ENCODE measurements at regions not wholly inside any gene's neighbourhood (a gene's known extent, or its start where the extent isn't known, plus 50 kb on each side); places are given as distances from the start of the nearest gene placed in this dataset.
"Not testable (repeated sequence)": the region's sequence is repeated elsewhere in the genome, so short reads cannot be mapped to it uniquely, and the experiment has no call there.

GRCh38 chr7:4319280-4319679, 362.8 kb upstream of the FOXK1 start:
- DNase-seq (ENCODE audit: low read depth), result no peak

DNA sequence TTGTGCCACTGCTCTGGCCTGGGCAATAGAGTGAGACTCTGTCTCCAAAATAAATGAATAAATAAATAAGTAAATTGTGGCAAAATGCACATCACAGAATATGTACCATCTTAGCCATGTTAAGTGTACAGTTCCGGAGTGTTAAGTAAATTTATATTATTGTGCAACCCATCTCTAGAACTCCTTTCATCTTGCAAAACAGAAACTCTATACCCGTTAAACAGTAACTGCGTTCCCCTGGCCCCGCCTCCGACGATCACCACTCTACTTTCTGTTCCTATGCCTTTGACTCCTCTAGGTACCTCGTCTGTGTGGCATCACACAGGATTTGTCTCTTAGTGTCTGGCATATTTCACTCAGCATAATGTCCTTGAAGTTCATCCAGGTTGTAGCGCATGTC, 356.4 kb upstream of the FOXK1 start:
- no peak for DNase-seq (ENCODE audit: low read depth)

DNA sequence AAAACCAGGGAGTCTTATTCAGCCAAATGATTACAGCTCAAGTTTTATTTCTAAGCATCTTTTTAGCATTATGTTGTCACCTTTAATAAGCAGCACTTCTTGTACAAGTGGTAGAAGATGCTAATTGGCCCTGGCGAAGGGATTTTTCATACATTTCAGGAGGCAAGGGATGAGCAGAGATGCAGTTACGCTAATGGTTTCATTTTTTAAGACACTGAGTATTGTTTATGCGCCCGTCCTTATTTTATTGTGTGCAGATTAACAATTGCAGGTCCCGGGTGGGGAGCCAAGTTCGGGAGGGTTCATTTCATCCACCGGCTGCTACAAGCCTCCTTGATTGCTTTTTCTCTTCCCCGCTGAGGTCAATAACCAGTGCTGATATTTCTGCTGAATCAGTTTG, 350.4 kb upstream of the FOXK1 start:
- DNase-seq (ENCODE audit: low read depth), result no peak

DNA sequence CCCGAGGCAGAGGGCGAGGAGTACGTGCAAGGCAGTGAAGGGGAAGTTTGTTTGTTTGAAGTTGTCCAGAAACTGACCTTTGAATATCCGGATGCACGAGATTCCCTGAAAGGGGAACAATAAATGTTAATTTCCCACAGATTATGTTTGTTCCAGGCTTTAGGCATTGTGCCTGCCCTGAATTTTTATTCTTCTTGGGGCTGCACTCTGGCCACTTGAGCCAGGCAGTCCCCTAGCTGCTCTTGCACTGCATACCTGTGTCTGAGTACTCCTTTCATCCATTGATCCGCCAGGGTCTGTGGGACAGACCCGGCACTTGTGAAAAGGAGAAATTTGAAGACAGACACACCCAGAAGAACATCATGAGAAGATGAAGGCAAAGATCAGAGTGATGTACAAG, 343.5 kb upstream of the FOXK1 start:
- no peak for DNase-seq (ENCODE audit: low read depth)

DNA sequence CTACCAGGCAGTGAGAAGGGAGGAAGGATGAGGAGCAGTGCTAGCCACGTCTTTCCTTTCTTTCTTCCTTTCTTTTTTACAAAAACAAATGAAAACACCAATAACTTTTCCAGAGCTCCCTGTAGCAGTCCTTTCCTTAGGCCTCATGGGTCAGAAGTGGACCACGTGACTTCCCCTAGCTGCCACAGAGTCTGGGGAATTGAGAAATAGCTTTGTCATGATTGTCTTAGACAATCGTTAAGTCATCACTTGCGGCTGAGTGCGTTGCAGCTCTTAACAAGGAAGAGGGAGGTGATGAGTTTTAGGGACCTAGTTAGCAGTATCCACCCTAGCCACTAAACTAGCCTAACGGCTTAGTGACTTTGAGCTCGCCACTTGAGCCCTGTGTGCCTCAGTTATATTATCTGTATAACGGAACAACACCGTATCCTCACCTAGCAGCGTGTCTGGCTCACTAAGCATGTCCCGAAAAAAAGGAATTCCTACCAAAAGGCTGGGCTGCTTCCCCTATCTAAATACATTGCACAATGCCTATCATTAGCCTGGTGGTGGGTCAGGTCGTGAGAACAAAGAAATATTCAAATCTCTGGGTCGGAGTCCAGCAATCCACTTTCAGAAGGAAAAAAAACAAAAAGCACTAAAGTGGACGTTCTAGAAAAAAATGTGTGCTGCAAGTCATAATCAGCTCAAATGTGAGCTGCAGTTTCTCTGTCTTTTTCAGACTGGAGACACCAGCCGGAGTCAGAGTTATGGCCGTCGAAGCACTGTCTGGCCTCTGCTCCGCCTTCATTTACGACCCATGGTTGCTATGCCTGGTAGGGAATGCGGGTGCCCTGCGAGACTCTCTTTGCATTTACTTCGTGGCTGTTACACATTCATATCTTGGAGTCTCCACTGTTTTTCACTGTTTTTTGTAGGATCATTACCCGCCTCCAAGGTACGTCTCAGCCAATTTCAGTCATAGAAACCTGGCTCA, 338.5 kb upstream of the FOXK1 start:
- no peak for DNase-seq (ENCODE audit: low read depth)

GRCh38 chr7:4345004-4345403, 337.1 kb upstream of the FOXK1 start:
- no peak for DNase-seq (ENCODE audit: low read depth)

DNA sequence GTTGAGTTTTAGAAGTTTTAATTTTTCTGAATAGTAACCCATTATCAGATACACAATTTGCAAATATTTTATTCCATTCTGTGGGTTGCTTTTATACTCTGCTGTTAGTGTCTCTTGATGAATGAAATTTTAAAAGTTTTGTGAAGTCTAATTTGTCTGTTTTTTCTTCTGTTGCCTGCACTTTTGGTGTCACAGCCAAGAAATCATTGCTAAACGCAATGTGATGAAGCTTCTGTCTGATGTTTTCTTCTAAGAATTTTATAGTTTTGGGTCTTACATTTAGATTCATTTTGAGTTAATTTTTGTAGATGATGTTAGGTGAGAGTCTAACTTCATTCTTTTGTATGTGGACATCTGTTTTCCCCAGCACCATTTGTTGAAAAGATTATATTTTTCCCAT, 330.0 kb upstream of the FOXK1 start:
- no peak for DNase-seq (ENCODE audit: low read depth)

GRCh38 chr7:4361774-4362173, 320.3 kb upstream of the FOXK1 start:
- no peak for DNase-seq (ENCODE audit: low read depth)

- DNase-seq (ENCODE audit: low read depth), result no peak
Measured at GRCh38 chr7:4383584-4383983, 298.5 kb upstream of the FOXK1 start.

DNA sequence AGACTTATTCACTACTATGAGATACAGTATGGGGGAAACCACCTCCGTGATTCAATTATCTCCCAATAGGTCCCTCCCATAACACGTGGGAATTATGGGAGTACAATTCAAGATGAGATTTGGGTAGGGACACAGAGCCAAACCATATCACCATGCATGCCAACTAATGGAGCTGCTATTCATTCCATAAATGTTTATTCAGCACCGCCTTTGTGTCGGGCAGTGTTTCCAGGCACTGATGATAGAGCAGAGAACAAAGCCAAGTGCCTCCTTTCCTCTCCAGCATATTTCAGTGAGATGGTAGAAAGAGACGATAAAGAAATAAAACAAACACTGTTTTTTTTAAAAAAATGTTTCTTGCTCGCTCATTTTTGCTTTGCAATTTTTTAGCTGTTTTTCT, 295.9 kb upstream of the FOXK1 start:
- DNase-seq (ENCODE audit: low read depth), result no peak

DNA sequence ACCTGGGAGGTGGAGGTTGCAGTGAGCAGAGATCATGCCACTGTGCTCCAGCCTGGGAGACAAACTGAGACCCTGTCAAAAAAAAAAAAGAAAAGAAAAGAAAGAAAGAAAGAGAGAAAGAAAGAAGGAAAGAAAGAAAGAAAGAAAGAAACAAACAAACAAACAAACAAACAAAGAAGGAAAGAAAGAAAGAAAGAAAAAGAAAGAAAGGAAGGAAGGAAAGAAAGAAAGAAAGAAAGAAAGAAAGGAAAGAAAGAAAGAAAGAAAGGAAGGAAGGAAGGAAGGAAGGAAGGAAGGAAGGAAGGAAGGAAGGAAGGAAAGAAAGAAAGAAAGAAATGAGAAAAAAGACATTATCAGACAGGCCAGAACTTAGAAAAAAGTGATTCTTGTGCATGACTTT, 291.0 kb upstream of the FOXK1 start:
- not testable (repeated sequence) for DNase-seq (ENCODE audit: low read depth)

DNA sequence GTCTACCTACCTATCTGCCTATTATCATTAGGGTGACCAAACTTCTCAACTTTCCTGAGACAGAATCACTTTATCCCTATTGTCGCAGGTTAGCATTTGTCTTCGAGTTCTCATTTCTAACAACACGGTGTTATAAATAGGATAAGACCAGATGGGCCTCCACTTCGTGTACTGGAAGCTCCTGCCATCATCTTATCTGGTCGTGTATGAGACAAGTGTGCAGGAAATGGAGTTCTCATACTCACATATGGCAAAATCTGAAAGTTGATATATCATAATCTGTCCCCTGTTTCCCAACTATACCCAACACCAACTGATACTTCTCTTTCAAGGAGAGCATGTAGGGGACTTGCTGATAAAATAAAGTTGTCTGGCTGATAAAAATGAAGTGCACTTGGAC, 287.4 kb upstream of the FOXK1 start:
- no peak for DNase-seq (ENCODE audit: low read depth)

DNA sequence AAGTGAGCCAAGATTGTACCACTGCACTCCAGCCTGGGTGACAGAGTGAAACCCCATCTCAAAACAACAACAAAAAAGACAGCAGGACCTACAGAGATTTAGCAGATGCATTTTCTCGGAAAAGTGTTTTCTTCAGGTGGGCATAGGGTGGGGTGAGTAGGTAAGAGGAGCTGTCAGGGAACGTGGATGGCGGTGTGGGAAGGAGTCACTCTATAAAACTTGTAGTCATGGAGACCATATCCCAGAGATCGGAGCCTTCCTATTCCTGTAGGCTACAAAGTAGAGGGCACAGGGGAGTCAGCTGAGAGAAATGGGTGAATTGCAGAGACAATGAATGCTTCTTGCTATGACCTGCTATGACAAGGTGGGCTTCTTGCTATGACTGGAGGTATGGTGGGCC, 283.0 kb upstream of the FOXK1 start:
- no peak for DNase-seq (ENCODE audit: low read depth)

DNA sequence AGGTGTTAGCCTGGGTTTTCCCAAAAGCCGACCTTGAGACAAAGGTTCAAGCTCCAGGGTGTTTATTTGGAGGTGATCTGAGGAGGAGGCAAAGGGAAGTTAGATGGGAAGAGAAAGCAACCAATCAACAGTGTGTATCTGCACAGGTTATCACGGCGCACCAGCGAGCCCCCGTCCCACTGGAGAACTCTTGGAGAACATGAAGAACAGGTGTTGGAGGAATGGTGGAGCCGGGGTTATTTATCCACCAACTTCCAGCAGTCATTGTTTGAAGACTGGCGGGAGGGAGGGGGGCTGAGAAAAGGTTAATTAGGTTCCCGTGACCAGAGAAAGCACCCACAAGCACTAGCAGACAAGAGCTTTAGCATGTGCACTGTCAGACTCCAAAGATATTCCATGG, 282.5 kb upstream of the FOXK1 start:
- no peak for DNase-seq (ENCODE audit: low read depth)

DNA sequence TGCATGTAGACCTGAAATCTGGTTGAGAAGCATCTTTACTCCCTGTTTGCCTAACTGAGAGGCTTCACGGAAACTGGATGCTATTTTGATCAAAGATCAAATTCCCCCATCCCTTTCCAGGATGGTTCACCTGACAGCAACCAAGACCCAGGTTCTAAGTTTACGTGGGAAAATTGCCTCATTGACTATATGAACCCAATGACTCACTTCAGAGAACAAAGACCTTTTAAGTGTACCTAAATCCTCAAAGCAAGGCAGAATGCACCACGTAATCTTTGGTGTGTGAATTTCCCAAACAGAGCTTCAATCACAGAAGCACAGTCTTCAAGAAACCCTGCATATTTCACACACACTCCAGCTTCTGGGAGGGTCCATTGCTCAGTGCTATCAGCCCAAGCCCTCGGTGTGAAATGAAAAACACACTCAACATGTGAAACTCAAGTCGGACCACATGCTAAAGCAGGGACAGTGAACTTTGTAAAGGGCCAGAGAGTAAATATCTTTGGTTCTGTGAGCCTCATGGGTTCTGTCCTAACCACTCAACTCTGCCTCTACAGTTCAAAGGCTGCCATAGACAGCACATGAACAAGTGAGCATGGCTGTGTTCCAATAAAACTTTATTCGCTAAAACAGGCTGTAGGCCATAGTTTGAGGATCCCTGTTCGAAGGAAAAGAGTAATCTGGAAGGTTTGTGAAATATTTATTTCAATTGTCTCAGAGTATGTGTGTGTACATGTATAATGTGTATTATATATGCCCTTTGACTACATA, 275.6 kb upstream of the FOXK1 start:
- no peak for DNase-seq (ENCODE audit: low read depth)

GRCh38 chr7:4409946-4410345, 272.1 kb upstream of the FOXK1 start:
- no peak for DNase-seq (ENCODE audit: low read depth)

DNA sequence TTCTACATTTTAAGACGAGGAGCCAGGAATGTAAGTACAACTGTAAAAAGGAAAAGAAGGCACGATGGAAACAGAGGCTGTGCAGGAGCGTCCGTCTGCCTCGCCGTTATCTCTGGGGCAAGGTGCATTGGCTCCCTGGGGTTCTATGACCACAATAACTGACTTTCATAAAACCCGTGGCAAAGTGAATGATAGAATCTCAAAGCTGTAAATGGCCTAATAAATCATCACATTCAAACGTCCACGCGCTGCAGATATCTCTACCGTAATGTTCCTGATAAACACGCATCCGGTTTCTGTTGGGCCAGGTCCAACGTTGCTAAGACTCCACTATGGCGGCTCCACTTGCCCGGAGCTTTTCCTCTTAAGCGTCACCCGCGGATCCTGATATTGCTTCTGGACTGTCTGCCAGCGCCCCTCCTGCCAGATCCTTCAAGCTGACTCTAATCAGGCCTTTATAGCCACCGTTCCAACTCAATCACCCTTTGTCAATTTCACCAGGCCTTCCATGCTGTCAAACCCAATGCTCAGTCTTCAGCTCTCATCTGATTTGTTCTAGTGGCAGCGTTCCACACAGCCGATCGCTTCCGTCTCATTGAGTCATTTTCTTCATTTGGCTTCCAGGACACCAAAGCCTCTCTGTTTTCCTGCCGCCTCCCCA, 265.6 kb upstream of the FOXK1 start:
- DNase-seq (ENCODE audit: low read depth), result no peak

- no peak for DNase-seq (ENCODE audit: low read depth)
Measured at GRCh38 chr7:4428526-4428925, 253.6 kb upstream of the FOXK1 start.

DNA sequence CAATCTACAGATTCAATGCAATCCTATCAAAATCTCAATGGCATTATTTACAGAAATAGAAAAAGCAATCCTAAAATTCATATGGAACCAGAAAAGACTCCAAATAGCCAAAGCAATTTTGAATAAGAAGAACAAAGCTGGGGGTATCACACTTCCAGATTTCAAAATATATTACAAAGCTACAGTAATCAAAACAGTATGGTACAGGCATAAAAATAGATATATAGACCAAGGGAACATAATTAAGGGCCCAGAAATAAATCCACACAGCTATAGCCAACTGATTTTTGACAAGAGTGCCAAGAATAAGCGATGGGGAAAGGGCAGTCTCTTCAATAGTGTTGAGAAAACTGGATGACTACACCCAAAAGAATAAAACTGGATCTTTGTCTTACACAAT, 251.9 kb upstream of the FOXK1 start:
- DNase-seq (ENCODE audit: low read depth), result no peak

DNA sequence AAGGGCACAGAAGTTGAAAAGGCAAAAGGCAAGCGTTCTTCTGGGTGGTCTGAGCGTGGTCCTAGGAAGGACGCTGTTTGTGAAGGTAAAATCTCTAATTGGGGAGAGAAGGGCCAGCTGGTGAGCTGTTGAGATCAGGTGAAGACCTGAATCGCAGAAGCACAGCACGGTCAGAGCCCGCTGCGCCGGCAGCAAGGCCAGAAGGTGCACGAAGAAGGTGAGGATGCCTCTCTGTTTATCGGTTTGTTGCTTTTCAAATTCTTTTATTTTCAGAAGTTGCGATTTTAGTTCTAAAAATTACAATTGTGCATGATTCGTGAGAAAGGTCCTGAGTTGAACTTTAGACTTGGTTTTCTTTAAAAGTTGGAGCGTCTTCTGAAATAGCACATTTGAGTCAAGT, 247.8 kb upstream of the FOXK1 start:
- no peak for DNase-seq (ENCODE audit: low read depth)

GRCh38 chr7:4436361-4436895, 245.7 kb upstream of the FOXK1 start:
- no peak for DNase-seq (ENCODE audit: low read depth)

- DNase-seq (ENCODE audit: low read depth), result no peak
Measured at GRCh38 chr7:4436936-4437335, 245.2 kb upstream of the FOXK1 start.

- DNase-seq (ENCODE audit: low read depth), result no peak
Measured at GRCh38 chr7:4437916-4438315, 244.2 kb upstream of the FOXK1 start.

All from activated T-cell treated with anti-CD3 and anti-CD28 coated beads for 24 hours (primary cell).